Right forelimb (tissue), 1 donor: ENCODE measurements at regions not wholly inside any gene's neighbourhood (a gene's known extent, or its start where the extent isn't known, plus 50 kb on each side); places are given as distances from the start of the nearest gene placed in this dataset.
"Not testable (repeated sequence)": the region's sequence is repeated elsewhere in the genome, so short reads cannot be mapped to it uniquely, and the experiment has no call there.

Experiments used
- DNase-seq: peaks from one replicate; pipeline ENCODE4 v3.0.0-alpha.2; 2018

- no peak for DNase-seq
Observed at GRCh38 chr18:49692906-49693716, 120.2 kb downstream of the ACAA2 start.

- DNase-seq = no peak
Observed at GRCh38 chr18:49691177-49691608, 122.1 kb downstream of the ACAA2 start.

GRCh38 chr18:49690312-49690711 is 123.0 kb downstream of the ACAA2 start:
- DNase-seq = no peak

- no peak for DNase-seq
Observed at GRCh38 chr18:49685231-49685942, 123.5 kb downstream of the LIPG start.

GRCh38 chr18:49682803-49683190 is 120.9 kb downstream of the LIPG start:
- not testable (repeated sequence) for DNase-seq

- no peak for DNase-seq
Observed at GRCh38 chr18:49682173-49682802, 120.4 kb downstream of the LIPG start.

GRCh38 chr18:49681387-49681786 is 119.5 kb downstream of the LIPG start:
- DNase-seq = no peak

- no peak for DNase-seq
Observed at GRCh38 chr18:49678440-49678839, 116.6 kb downstream of the LIPG start.

- no peak for DNase-seq
Observed at GRCh38 chr18:49677762-49678413, 116.0 kb downstream of the LIPG start.

GRCh38 chr18:49677081-49677480 is 115.2 kb downstream of the LIPG start:
- no peak for DNase-seq

GRCh38 chr18:49673281-49673680 is 111.4 kb downstream of the LIPG start:
- DNase-seq = no peak

GRCh38 chr18:49672853-49673252 is 111.0 kb downstream of the LIPG start:
- DNase-seq = no peak

GRCh38 chr18:49669403-49669802 is 107.5 kb downstream of the LIPG start:
- no peak for DNase-seq

- DNase-seq = peak; percentile 50
Observed at GRCh38 chr18:49668574-49669275, 106.9 kb downstream of the LIPG start.

GRCh38 chr18:49667462-49667861 is 105.6 kb downstream of the LIPG start:
- no peak for DNase-seq

GRCh38 chr18:49666045-49666775 is 104.4 kb downstream of the LIPG start:
- DNase-seq = no peak

GRCh38 chr18:49663899-49664890 is 102.3 kb downstream of the LIPG start:
- peak; percentile 78 for DNase-seq

- DNase-seq = no peak
Observed at GRCh38 chr18:49662506-49662905, 100.6 kb downstream of the LIPG start.

GRCh38 chr18:49658823-49659404 is 97.1 kb downstream of the LIPG start:
- DNase-seq = no peak

- no peak for DNase-seq
Observed at GRCh38 chr18:49656073-49656692, 94.3 kb downstream of the LIPG start.
